SK-N-MC (cell line): ENCODE measurements at regions not wholly inside any gene's neighbourhood (a gene's known extent, or its start where the extent isn't known, plus 50 kb on each side); places are given as distances from the start of the nearest gene placed in this dataset.

Experiments
- DNase-seq: peaks from one replicate; pipeline ENCODE4 v3.0.0-alpha.2; 2011; ENCODE audit warnings: low read depth, low spot score
- H3K27ac ChIP-seq: fragments of 200-600 bp; sonication (generic); 2 replicates; pipeline ENCODE4 v1.5.1; 2016; ENCODE audit warnings: mixed run types
- H3K36me3 ChIP-seq: fragments of 200-600 bp; sonication (generic); 2 replicates; pipeline ENCODE4 v1.6.1; 2017; ENCODE audit warnings: antibody characterized with exemption, low read length, mixed read lengths; ENCODE audit not compliant: insufficient read depth
- H3K4me3 ChIP-seq: fragments of 200-600 bp; sonication (generic); 2 replicates; pipeline ENCODE4 v1.5.1; 2016
- H3K9ac ChIP-seq: fragments of 200-600 bp; sonication (generic); 2 replicates; pipeline ENCODE4 v1.8.0; 2017; ENCODE audit warnings: mixed run types, mixed read lengths; ENCODE audit not compliant: insufficient read length
- H3K9me3 ChIP-seq: fragments of 200-600 bp; sonication (generic); 2 replicates; pipeline ENCODE4 v1.6.1; 2017; ENCODE audit warnings: low read depth, mild to moderate bottlenecking, antibody characterized with exemption, low read length, moderate library complexity, mixed read lengths
- EZH2 ChIP-seq: fragments of 200-600 bp; sonication (generic); IDR thresholded peaks from one replicate; pipeline ENCODE4 v1.6.1; 2017; ENCODE audit warnings: antibody characterized with exemption
- FOXP2 ChIP-seq: optimal IDR thresholded peaks from 2 replicates; pipeline ENCODE3; 2011; ENCODE audit warnings: mild to moderate bottlenecking, moderate library complexity; ENCODE audit not compliant: insufficient read depth; ENCODE audit errors: extremely low read length, control extremely low read depth
- POLR2AphosphoS5 ChIP-seq: IDR thresholded peaks from 2 replicates; pipeline ENCODE4 v1.6.1; 2012; ENCODE audit warnings: mild to moderate bottlenecking, low read depth, low read length, borderline replicate concordance

GRCh38 chr7:81285142-81285871 is 366.5 kb upstream of the SEMA3C start:
- TF ChIP-seq FOXP2 (no peak), POLR2AphosphoS5 (no peak), EZH2 (no peak)
- DNase-seq: no peak
- Histone ChIP-seq H3K36me3 (no peaks in the 10 kb centered on the region), H3K27ac (no peak overlapping the region), H3K9me3 (no peaks in the 10 kb centered on the region), H3K9ac (no peak overlapping the region), H3K4me3 (no peak overlapping the region)

- Histone ChIP-seq H3K36me3 (no peaks in the 10 kb centered on the region), H3K9ac (no peak overlapping the region), H3K27ac (no peak overlapping the region), H3K9me3 (no peaks in the 10 kb centered on the region), H3K4me3 (no peak overlapping the region)
- no peak for DNase-seq
- TF ChIP-seq FOXP2 (no peak), POLR2AphosphoS5 (no peak), EZH2 (no peak)
Observed at GRCh38 chr7:81284576-81284975, 365.7 kb upstream of the SEMA3C start.

- Histone ChIP-seq H3K9ac (no peak overlapping the region), H3K9me3 (no peaks in the 10 kb centered on the region), H3K4me3 (no peak overlapping the region), H3K27ac (no peak overlapping the region), H3K36me3 (no peaks in the 10 kb centered on the region)
- TF ChIP-seq FOXP2 (no peak), EZH2 (no peak), POLR2AphosphoS5 (no peak)
- DNase-seq: no peak
Observed at GRCh38 chr7:81280531-81280930, 361.7 kb upstream of the SEMA3C start.

- no peak for TF ChIP-seq FOXP2
- TF ChIP-seq EZH2: no peak
- TF ChIP-seq POLR2AphosphoS5: no peak
- no peak overlapping the region for H3K9ac ChIP-seq
- H3K4me3 ChIP-seq: no peak overlapping the region
- no peaks in the 10 kb centered on the region for H3K9me3 ChIP-seq
- DNase-seq: no peak
- no peaks in the 10 kb centered on the region for H3K36me3 ChIP-seq
- no peak overlapping the region for H3K27ac ChIP-seq
Observed at GRCh38 chr7:81277691-81278090, 358.8 kb upstream of the SEMA3C start.

GRCh38 chr7:81273601-81274397 is 354.9 kb upstream of the SEMA3C start:
- no peak for TF ChIP-seq POLR2AphosphoS5
- no peak for TF ChIP-seq FOXP2
- no peak for TF ChIP-seq EZH2
- H3K9me3 ChIP-seq: no peaks in the 10 kb centered on the region
- no peak overlapping the region for H3K9ac ChIP-seq
- H3K4me3 ChIP-seq: no peak overlapping the region
- no peaks in the 10 kb centered on the region for H3K36me3 ChIP-seq
- DNase-seq: no peak
- H3K27ac ChIP-seq: no peak overlapping the region

- H3K36me3 ChIP-seq: no peaks in the 10 kb centered on the region
- H3K9ac ChIP-seq: no peak overlapping the region
- DNase-seq: no peak
- no peak overlapping the region for H3K4me3 ChIP-seq
- H3K9me3 ChIP-seq: no peaks in the 10 kb centered on the region
- H3K27ac ChIP-seq: no peak overlapping the region
- TF ChIP-seq FOXP2: no peak
- TF ChIP-seq EZH2: no peak
- TF ChIP-seq POLR2AphosphoS5: no peak
Observed at GRCh38 chr7:81272176-81272575, 353.3 kb upstream of the SEMA3C start.

GRCh38 chr7:81268551-81268950 is 349.7 kb upstream of the SEMA3C start:
- H3K9ac ChIP-seq: no peak overlapping the region
- no peak overlapping the region for H3K27ac ChIP-seq
- H3K9me3 ChIP-seq: peaks cover 2% of the 10 kb centered on the region; the same call in 1 of the 2 replicates
- no peaks in the 10 kb centered on the region for H3K36me3 ChIP-seq
- no peak for DNase-seq
- H3K4me3 ChIP-seq: no peak overlapping the region
- TF ChIP-seq EZH2 (no peak), FOXP2 (no peak), POLR2AphosphoS5 (no peak)

GRCh38 chr7:81267508-81267907 is 348.7 kb upstream of the SEMA3C start:
- no peak for TF ChIP-seq POLR2AphosphoS5
- no peak for TF ChIP-seq FOXP2
- no peak for TF ChIP-seq EZH2
- Histone ChIP-seq H3K36me3 (no peaks in the 10 kb centered on the region), H3K9ac (no peak overlapping the region), H3K9me3 (peaks cover 3% of the 10 kb centered on the region; the same call in 1 of the 2 replicates), H3K27ac (no peak overlapping the region), H3K4me3 (no peak overlapping the region)
- no peak for DNase-seq
